ENCODE measurements at regions not wholly inside any gene's neighbourhood (a gene's known extent, or its start where the extent isn't known, plus 50 kb on each side); places are given as distances from the start of the nearest gene placed in this dataset.

DNA sequence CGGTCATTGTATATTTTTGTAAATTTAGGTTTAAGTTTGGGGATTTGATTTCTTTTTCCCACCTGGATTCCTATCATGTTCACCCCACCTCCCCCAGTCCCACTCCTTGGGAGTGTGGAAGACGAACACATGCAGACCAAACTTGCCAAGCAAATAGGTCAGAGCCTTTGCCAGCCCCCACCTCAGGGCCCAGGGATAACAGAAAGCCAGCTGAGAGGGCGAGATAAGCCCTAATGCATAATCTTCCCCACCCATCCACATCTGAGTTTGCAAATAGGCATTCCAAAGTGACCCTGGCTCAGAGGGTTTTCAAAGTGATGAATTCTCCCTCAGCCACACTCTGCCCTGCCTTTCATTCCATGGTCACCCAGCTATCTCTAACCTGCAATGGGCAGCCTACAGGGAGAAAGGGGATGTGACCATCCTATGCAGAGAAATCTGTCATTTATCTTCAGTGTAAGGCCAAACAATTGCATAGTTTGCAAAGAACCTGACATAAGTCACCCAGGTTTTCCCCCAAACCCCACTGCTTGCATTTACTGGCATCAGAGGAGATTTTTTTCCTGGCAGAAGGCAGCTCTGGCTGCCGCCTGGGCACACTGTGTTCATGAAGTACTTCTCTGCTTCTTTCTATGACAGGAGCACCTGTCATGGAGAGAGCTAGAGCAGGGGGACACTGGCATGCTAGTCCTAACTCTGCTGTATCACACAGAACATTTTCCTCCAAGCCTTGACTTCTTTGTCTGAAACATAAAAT lies 69.0 kb upstream of the NFIA start:
- Histone ChIP-seq H3K27me3 (ENCODE audit: control insufficient read depth in 4 of 4, insufficient read depth in 4 of 4, low read length in 3 of 4) (no peaks in the 10 kb centered on the region), H3K4me3 (ENCODE audit: low read depth in 1 of 3, low read length in 3 of 3) (no peak overlapping the region), H3K9me3 (ENCODE audit: control insufficient read depth in 4 of 4, low read length in 3 of 4) (no peaks in the 10 kb centered on the region), H3K4me1 (ENCODE audit: control insufficient read depth in 4 of 4, insufficient read depth in 4 of 4, low read length in 3 of 4) (no peaks in the 10 kb centered on the region), H3K36me3 (ENCODE audit: control insufficient read depth in 4 of 4, insufficient read depth in 3 of 4, low read depth in 1 of 4, low read length in 3 of 4) (no peaks in the 10 kb centered on the region), H3K27ac (ENCODE audit: low read depth in 1 of 2, low read length in 2 of 2) (no peak overlapping the region), H3K9ac (ENCODE audit: low read depth in 1 of 2, low read length in 2 of 2) (no peak overlapping the region)
- no peak for TF ChIP-seq JUND (IDR thresholded peaks at IDR 0.05)
- no peak for TF ChIP-seq NR2F2 (IDR thresholded peaks at IDR 0.05)
- TF ChIP-seq HNF4G (IDR thresholded peaks at IDR 0.05), result no peak
- no peak for TF ChIP-seq YY1 (IDR thresholded peaks at IDR 0.05)
- TF ChIP-seq SP1 (IDR thresholded peaks at IDR 0.05), result no peak
- TF ChIP-seq FOXA2 (IDR thresholded peaks at IDR 0.05), result no peak
- TF ChIP-seq RXRA (IDR thresholded peaks at IDR 0.05), result no peak
- TF ChIP-seq, protein P1, sequence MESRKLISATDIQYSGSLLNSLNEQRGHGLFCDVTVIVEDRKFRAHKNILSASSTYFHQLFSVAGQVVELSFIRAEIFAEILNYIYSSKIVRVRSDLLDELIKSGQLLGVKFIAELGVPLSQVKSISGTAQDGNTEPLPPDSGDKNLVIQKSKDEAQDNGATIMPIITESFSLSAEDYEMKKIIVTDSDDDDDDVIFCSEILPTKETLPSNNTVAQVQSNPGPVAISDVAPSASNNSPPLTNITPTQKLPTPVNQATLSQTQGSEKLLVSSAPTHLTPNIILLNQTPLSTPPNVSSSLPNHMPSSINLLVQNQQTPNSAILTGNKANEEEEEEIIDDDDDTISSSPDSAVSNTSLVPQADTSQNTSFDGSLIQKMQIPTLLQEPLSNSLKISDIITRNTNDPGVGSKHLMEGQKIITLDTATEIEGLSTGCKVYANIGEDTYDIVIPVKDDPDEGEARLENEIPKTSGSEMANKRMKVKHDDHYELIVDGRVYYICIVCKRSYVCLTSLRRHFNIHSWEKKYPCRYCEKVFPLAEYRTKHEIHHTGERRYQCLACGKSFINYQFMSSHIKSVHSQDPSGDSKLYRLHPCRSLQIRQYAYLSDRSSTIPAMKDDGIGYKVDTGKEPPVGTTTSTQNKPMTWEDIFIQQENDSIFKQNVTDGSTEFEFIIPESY (IDR thresholded peaks at IDR 0.05), result no peak
- TF ChIP-seq, protein P2, sequence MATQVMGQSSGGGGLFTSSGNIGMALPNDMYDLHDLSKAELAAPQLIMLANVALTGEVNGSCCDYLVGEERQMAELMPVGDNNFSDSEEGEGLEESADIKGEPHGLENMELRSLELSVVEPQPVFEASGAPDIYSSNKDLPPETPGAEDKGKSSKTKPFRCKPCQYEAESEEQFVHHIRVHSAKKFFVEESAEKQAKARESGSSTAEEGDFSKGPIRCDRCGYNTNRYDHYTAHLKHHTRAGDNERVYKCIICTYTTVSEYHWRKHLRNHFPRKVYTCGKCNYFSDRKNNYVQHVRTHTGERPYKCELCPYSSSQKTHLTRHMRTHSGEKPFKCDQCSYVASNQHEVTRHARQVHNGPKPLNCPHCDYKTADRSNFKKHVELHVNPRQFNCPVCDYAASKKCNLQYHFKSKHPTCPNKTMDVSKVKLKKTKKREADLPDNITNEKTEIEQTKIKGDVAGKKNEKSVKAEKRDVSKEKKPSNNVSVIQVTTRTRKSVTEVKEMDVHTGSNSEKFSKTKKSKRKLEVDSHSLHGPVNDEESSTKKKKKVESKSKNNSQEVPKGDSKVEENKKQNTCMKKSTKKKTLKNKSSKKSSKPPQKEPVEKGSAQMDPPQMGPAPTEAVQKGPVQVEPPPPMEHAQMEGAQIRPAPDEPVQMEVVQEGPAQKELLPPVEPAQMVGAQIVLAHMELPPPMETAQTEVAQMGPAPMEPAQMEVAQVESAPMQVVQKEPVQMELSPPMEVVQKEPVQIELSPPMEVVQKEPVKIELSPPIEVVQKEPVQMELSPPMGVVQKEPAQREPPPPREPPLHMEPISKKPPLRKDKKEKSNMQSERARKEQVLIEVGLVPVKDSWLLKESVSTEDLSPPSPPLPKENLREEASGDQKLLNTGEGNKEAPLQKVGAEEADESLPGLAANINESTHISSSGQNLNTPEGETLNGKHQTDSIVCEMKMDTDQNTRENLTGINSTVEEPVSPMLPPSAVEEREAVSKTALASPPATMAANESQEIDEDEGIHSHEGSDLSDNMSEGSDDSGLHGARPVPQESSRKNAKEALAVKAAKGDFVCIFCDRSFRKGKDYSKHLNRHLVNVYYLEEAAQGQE (IDR thresholded peaks at IDR 0.05), result no peak
- TF ChIP-seq, protein P3, sequence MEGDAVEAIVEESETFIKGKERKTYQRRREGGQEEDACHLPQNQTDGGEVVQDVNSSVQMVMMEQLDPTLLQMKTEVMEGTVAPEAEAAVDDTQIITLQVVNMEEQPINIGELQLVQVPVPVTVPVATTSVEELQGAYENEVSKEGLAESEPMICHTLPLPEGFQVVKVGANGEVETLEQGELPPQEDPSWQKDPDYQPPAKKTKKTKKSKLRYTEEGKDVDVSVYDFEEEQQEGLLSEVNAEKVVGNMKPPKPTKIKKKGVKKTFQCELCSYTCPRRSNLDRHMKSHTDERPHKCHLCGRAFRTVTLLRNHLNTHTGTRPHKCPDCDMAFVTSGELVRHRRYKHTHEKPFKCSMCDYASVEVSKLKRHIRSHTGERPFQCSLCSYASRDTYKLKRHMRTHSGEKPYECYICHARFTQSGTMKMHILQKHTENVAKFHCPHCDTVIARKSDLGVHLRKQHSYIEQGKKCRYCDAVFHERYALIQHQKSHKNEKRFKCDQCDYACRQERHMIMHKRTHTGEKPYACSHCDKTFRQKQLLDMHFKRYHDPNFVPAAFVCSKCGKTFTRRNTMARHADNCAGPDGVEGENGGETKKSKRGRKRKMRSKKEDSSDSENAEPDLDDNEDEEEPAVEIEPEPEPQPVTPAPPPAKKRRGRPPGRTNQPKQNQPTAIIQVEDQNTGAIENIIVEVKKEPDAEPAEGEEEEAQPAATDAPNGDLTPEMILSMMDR (IDR thresholded peaks at IDR 0.05; ENCODE audit: low read depth, low read length, missing input control), result no peak
- no peak for TF ChIP-seq RAD21 (IDR thresholded peaks at IDR 0.05)
- no peak for TF ChIP-seq FOXA1 (IDR thresholded peaks at IDR 0.05)
- no peak for TF ChIP-seq EGR1 (IDR thresholded peaks at IDR 0.05; ENCODE audit: low read depth in 2 of 2)
- no peak for TF ChIP-seq GABPA (IDR thresholded peaks at IDR 0.05 in 1 of 2, conservative IDR thresholded peaks at IDR 0.05 in 1 of 2)
- TF ChIP-seq TAF1 (conservative IDR thresholded peaks at IDR 0.05), result no peak
- no peak for TF ChIP-seq HNF4A (conservative IDR thresholded peaks at IDR 0.05)
- WGBS, result 88% methylated on average over 4 of the region's 4 CpGs
- DNase-seq (ENCODE audit: low spot score), result peak; percentile 72

DNA sequence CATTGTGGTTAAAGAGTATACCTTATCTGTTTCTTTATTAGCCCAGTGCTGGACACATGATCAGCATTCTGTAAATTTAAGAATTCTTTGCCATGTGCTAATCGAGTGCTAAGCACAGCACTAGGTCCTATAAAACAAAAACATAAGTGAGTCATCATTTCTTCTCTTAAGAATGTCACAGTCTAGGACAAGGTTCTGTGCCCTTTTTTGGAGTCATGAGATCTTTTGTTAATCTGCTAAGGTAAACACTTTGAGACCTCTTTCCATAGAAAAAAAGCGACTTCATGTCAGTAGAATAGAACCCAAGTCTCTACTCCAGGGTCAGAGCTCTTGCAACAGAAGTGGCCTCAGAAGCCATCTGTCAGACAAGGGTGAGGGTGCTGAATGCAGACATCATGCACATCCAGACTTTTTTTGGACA lies 70.0 kb upstream of the NFIA start:
- Histone ChIP-seq H3K36me3 (ENCODE audit: control insufficient read depth in 4 of 4, insufficient read depth in 3 of 4, low read depth in 1 of 4, low read length in 3 of 4) (no peaks in the 10 kb centered on the region), H3K4me1 (ENCODE audit: control insufficient read depth in 4 of 4, insufficient read depth in 4 of 4, low read length in 3 of 4) (no peaks in the 10 kb centered on the region), H3K9me3 (ENCODE audit: control insufficient read depth in 4 of 4, low read length in 3 of 4) (no peaks in the 10 kb centered on the region), H3K4me3 (ENCODE audit: low read depth in 1 of 3, low read length in 3 of 3) (no peak overlapping the region), H3K27ac (ENCODE audit: low read depth in 1 of 2, low read length in 2 of 2) (no peak overlapping the region), H3K9ac (ENCODE audit: low read depth in 1 of 2, low read length in 2 of 2) (no peak overlapping the region), H3K27me3 (ENCODE audit: control insufficient read depth in 4 of 4, insufficient read depth in 4 of 4, low read length in 3 of 4) (no peaks in the 10 kb centered on the region)
- no peak for DNase-seq (ENCODE audit: low spot score)
- 81% methylated on average over 2 of the region's 2 CpGs for WGBS
- TF ChIP-seq NR2F2 (IDR thresholded peaks at IDR 0.05) (no peak), EGR1 (IDR thresholded peaks at IDR 0.05; ENCODE audit: low read depth in 2 of 2) (no peak), JUND (IDR thresholded peaks at IDR 0.05) (no peak), FOXA2 (IDR thresholded peaks at IDR 0.05) (no peak), HNF4G (IDR thresholded peaks at IDR 0.05) (no peak), RXRA (IDR thresholded peaks at IDR 0.05) (no peak), GABPA (IDR thresholded peaks at IDR 0.05 in 1 of 2, conservative IDR thresholded peaks at IDR 0.05 in 1 of 2) (no peak), YY1 (IDR thresholded peaks at IDR 0.05) (no peak), SP1 (IDR thresholded peaks at IDR 0.05) (no peak), HNF4A (conservative IDR thresholded peaks at IDR 0.05) (no peak)
- TF ChIP-seq, protein P2 (IDR thresholded peaks at IDR 0.05), result no peak
- TF ChIP-seq, protein P1 (IDR thresholded peaks at IDR 0.05), result no peak
- TF ChIP-seq, protein P4, sequence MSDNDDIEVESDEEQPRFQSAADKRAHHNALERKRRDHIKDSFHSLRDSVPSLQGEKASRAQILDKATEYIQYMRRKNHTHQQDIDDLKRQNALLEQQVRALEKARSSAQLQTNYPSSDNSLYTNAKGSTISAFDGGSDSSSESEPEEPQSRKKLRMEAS (IDR thresholded peaks at IDR 0.05), result no peak
